ENCODE measurements at regions not wholly inside any gene's neighbourhood (a gene's known extent, or its start where the extent isn't known, plus 50 kb on each side); places are given as distances from the start of the nearest gene placed in this dataset.

- ATAC-seq, result no peak
Measured at GRCh38 chr2:111678651-111679050, 205.3 kb downstream of the ANAPC1 start.

GRCh38 chr2:111679202-111679601, 204.8 kb downstream of the ANAPC1 start:
- Mint-ChIP-seq H3K27ac (no peak overlapping the region), H3K4me3 (no peak overlapping the region), H3K4me1 (ENCODE audit: low read depth) (peaks cover 6% of the 10 kb centered on the region), H3K27me3 (ENCODE audit: low read depth) (peaks cover 19% of the 10 kb centered on the region), H3K36me3 (ENCODE audit: low read depth) (no peaks in the 10 kb centered on the region), H3K9me3 (ENCODE audit: insufficient read depth) (no peaks in the 10 kb centered on the region)
- POLR2A ChIA-PET, result no interaction called here
- DNase-seq (no peak), ATAC-seq (no peak)
- CTCF ChIA-PET, result interaction anchor here (1.3 to 1.9 kb wide), 2 partner anchors 19 to 23 kb away, joined by 5 read pairs; no protein-coding TSS in a partner anchor

More at GRCh38 chr2:111678651-111679050, 205.3 kb downstream of the ANAPC1 start:
- peaks cover 6% of the 10 kb centered on the region for H3K4me1 Mint-ChIP-seq (ENCODE audit: low read depth)
- H3K27me3 Mint-ChIP-seq (ENCODE audit: low read depth), result peaks cover 19% of the 10 kb centered on the region
- H3K36me3 Mint-ChIP-seq (ENCODE audit: low read depth), result no peaks in the 10 kb centered on the region
- no peak overlapping the region for H3K4me3 Mint-ChIP-seq
- DNase-seq, result no peak
- CTCF ChIA-PET, result interaction anchor here (1.3 to 1.9 kb wide), 2 partner anchors 20 to 24 kb away, joined by 5 read pairs; no protein-coding TSS in a partner anchor
- POLR2A ChIA-PET, result no interaction called here
- no peak overlapping the region for H3K27ac Mint-ChIP-seq
- no peaks in the 10 kb centered on the region for H3K9me3 Mint-ChIP-seq (ENCODE audit: insufficient read depth)

GRCh38 chr2:111684611-111685010, 199.4 kb downstream of the ANAPC1 start:
- no peak overlapping the region for H3K27ac Mint-ChIP-seq
- DNase-seq (no peak), ATAC-seq (no peak)
- no peaks in the 10 kb centered on the region for H3K4me1 Mint-ChIP-seq (ENCODE audit: low read depth)
- H3K9me3 Mint-ChIP-seq (ENCODE audit: insufficient read depth), result no peaks in the 10 kb centered on the region
- ChIA-PET CTCF (interaction anchor here (1.8 kb wide), 1 partner anchor 17 kb away, joined by 4 read pairs; no protein-coding TSS in a partner anchor), POLR2A (no interaction called here)
- H3K36me3 Mint-ChIP-seq (ENCODE audit: low read depth), result no peaks in the 10 kb centered on the region
- peaks cover 4% of the 10 kb centered on the region for H3K27me3 Mint-ChIP-seq (ENCODE audit: low read depth)
- H3K4me3 Mint-ChIP-seq, result no peak overlapping the region

GRCh38 chr2:111685342-111685741, 198.7 kb downstream of the ANAPC1 start:
- ChIA-PET CTCF (no interaction called here), POLR2A (no interaction called here)
- Mint-ChIP-seq H3K4me3 (no peak overlapping the region), H3K27ac (no peak overlapping the region), H3K4me1 (ENCODE audit: low read depth) (no peaks in the 10 kb centered on the region), H3K36me3 (ENCODE audit: low read depth) (no peaks in the 10 kb centered on the region), H3K27me3 (ENCODE audit: low read depth) (peaks cover 4% of the 10 kb centered on the region), H3K9me3 (ENCODE audit: insufficient read depth) (no peaks in the 10 kb centered on the region)
- DNase-seq, result no peak
- ATAC-seq, result no peak

- Mint-ChIP-seq H3K4me3 (no peak overlapping the region), H3K4me1 (ENCODE audit: low read depth) (no peaks in the 10 kb centered on the region), H3K27me3 (ENCODE audit: low read depth) (peaks cover 6% of the 10 kb centered on the region), H3K36me3 (ENCODE audit: low read depth) (no peaks in the 10 kb centered on the region), H3K27ac (no peak overlapping the region), H3K9me3 (ENCODE audit: insufficient read depth) (no peaks in the 10 kb centered on the region)
- ATAC-seq (no peak), DNase-seq (no peak)
- ChIA-PET POLR2A (no interaction called here), CTCF (no interaction called here)
Measured at GRCh38 chr2:111686994-111687393, 197.0 kb downstream of the ANAPC1 start.

GRCh38 chr2:111687911-111688310, 196.1 kb downstream of the ANAPC1 start:
- no peaks in the 10 kb centered on the region for H3K36me3 Mint-ChIP-seq (ENCODE audit: low read depth)
- no peak for DNase-seq
- H3K4me3 Mint-ChIP-seq, result no peak overlapping the region
- H3K27ac Mint-ChIP-seq, result no peak overlapping the region
- no peak for ATAC-seq
- no peaks in the 10 kb centered on the region for H3K9me3 Mint-ChIP-seq (ENCODE audit: insufficient read depth)
- H3K4me1 Mint-ChIP-seq (ENCODE audit: low read depth), result no peaks in the 10 kb centered on the region
- peaks cover 10% of the 10 kb centered on the region for H3K27me3 Mint-ChIP-seq (ENCODE audit: low read depth)
- ChIA-PET CTCF (no interaction called here), POLR2A (no interaction called here)

- H3K4me1 Mint-ChIP-seq (ENCODE audit: low read depth), result no peaks in the 10 kb centered on the region
Measured at GRCh38 chr2:111688482-111688881, 195.5 kb downstream of the ANAPC1 start.

GRCh38 chr2:111689174-111689573, 194.8 kb downstream of the ANAPC1 start:
- H3K4me3 Mint-ChIP-seq, result no peak overlapping the region
- peaks cover 16% of the 10 kb centered on the region for H3K27me3 Mint-ChIP-seq (ENCODE audit: low read depth)
- no peak overlapping the region for H3K27ac Mint-ChIP-seq
- DNase-seq (no peak), ATAC-seq (no peak)
- no peaks in the 10 kb centered on the region for H3K36me3 Mint-ChIP-seq (ENCODE audit: low read depth)
- H3K9me3 Mint-ChIP-seq (ENCODE audit: insufficient read depth), result no peaks in the 10 kb centered on the region
- ChIA-PET CTCF (interaction anchor here (1.0 kb wide), 1 partner anchor 13 kb away, joined by 5 read pairs; no protein-coding TSS in a partner anchor), POLR2A (no interaction called here)
- H3K4me1 Mint-ChIP-seq (ENCODE audit: low read depth), result no peaks in the 10 kb centered on the region

More at GRCh38 chr2:111688482-111688881, 195.5 kb downstream of the ANAPC1 start:
- Mint-ChIP-seq H3K4me3 (no peak overlapping the region), H3K9me3 (ENCODE audit: insufficient read depth) (no peaks in the 10 kb centered on the region), H3K27ac (no peak overlapping the region), H3K27me3 (ENCODE audit: low read depth) (peaks cover 13% of the 10 kb centered on the region), H3K36me3 (ENCODE audit: low read depth) (no peaks in the 10 kb centered on the region)
- no peak for DNase-seq
- ChIA-PET POLR2A (no interaction called here), CTCF (interaction anchor here (1.0 kb wide), 1 partner anchor 14 kb away, joined by 5 read pairs; no protein-coding TSS in a partner anchor)
- no peak for ATAC-seq

GRCh38 chr2:111689941-111690340, 194.1 kb downstream of the ANAPC1 start:
- no peaks in the 10 kb centered on the region for H3K4me1 Mint-ChIP-seq (ENCODE audit: low read depth)
- POLR2A ChIA-PET, result interaction anchor here (0.5 kb wide), 1 partner anchor 65 kb away, joined by 3 read pairs; no protein-coding TSS in a partner anchor
- ATAC-seq, result no peak

GRCh38 chr2:111691164-111691875, 192.7 kb downstream of the ANAPC1 start:
- Mint-ChIP-seq H3K9me3 (ENCODE audit: insufficient read depth) (no peaks in the 10 kb centered on the region), H3K4me3 (no peak overlapping the region), H3K27ac (no peak overlapping the region), H3K4me1 (ENCODE audit: low read depth) (no peaks in the 10 kb centered on the region), H3K36me3 (ENCODE audit: low read depth) (no peaks in the 10 kb centered on the region), H3K27me3 (ENCODE audit: low read depth) (peaks cover 29% of the 10 kb centered on the region)
- DNase-seq, result no peak
- ChIA-PET CTCF (interaction anchor here (0.9 to 2.8 kb wide), 3 partner anchors 11 to 18 kb away, joined by 3 to 21 read pairs (median 6); no protein-coding TSS in a partner anchor), POLR2A (no interaction called here)
- no peak for ATAC-seq

More at GRCh38 chr2:111689941-111690340, 194.1 kb downstream of the ANAPC1 start:
- no peak overlapping the region for H3K27ac Mint-ChIP-seq
- DNase-seq, result no peak
- no peak overlapping the region for H3K4me3 Mint-ChIP-seq
- H3K36me3 Mint-ChIP-seq (ENCODE audit: low read depth), result no peaks in the 10 kb centered on the region
- H3K27me3 Mint-ChIP-seq (ENCODE audit: low read depth), result peaks cover 22% of the 10 kb centered on the region
- H3K9me3 Mint-ChIP-seq (ENCODE audit: insufficient read depth), result no peaks in the 10 kb centered on the region
- CTCF ChIA-PET, result no interaction called here

- DNase-seq (no peak), ATAC-seq (no peak)
- CTCF ChIA-PET, result interaction anchor here (1.8 to 2.8 kb wide), 2 partner anchors 10 to 16 kb away, joined by 6 to 21 read pairs; no protein-coding TSS in a partner anchor
- POLR2A ChIA-PET, result no interaction called here
- Mint-ChIP-seq H3K27ac (no peak overlapping the region), H3K4me1 (ENCODE audit: low read depth) (no peaks in the 10 kb centered on the region), H3K9me3 (ENCODE audit: insufficient read depth) (no peaks in the 10 kb centered on the region), H3K4me3 (no peak overlapping the region), H3K27me3 (ENCODE audit: low read depth) (peaks cover 29% of the 10 kb centered on the region), H3K36me3 (ENCODE audit: low read depth) (no peaks in the 10 kb centered on the region)
Measured at GRCh38 chr2:111692311-111692710, 191.7 kb downstream of the ANAPC1 start.

GRCh38 chr2:111694700-111695101, 189.3 kb downstream of the ANAPC1 start:
- no peak overlapping the region for H3K27ac Mint-ChIP-seq
- H3K27me3 Mint-ChIP-seq (ENCODE audit: low read depth), result peaks cover 29% of the 10 kb centered on the region
- H3K9me3 Mint-ChIP-seq (ENCODE audit: insufficient read depth), result no peaks in the 10 kb centered on the region
- peaks cover 17% of the 10 kb centered on the region for H3K4me1 Mint-ChIP-seq (ENCODE audit: low read depth)
- no peak for ATAC-seq
- ChIA-PET CTCF (interaction anchor here (1.3 kb wide), 1 partner anchor 883 kb away, joined by 3 read pairs; no protein-coding TSS in a partner anchor), POLR2A (no interaction called here)
- H3K36me3 Mint-ChIP-seq (ENCODE audit: low read depth), result no peaks in the 10 kb centered on the region
- no peak overlapping the region for H3K4me3 Mint-ChIP-seq
- no peak for DNase-seq

Measured in activated CD8-positive, alpha-beta T cell treated with anti-CD3 and anti-CD28 coated beads, Interleukin-2, amount 10 ng/mL, durations not matched to agents 7 days and 5 days (primary cell).